HepG2 (cell line): ENCODE measurements at regions not wholly inside any gene's neighbourhood (a gene's known extent, or its start where the extent isn't known, plus 50 kb on each side); places are given as distances from the start of the nearest gene placed in this dataset.

Experiments used
- TF ChIP-seq, protein P1 (sequence below), 2 experiments: sonication (generic) in 1 of 2; formaldehyde crosslinking in 1 of 2; IDR thresholded peaks; 2 replicates each; pipeline versions ENCODE4 v1.5.1 to v1.6.1; 2011 to 2020; ENCODE audit warnings: borderline replicate concordance in 1 of 2, low read depth in 1 of 2, low read length in 1 of 2, mild to moderate bottlenecking in 1 of 2, missing genetic modification reagents in 1 of 2, moderate library complexity in 1 of 2
- TF ChIP-seq, protein P2 (sequence below): sonication (generic); formaldehyde crosslinking; IDR thresholded peaks from 2 replicates; pipeline ENCODE4 v1.4.0; 2020; ENCODE audit warnings: missing genetic modification reagents

DNA sequence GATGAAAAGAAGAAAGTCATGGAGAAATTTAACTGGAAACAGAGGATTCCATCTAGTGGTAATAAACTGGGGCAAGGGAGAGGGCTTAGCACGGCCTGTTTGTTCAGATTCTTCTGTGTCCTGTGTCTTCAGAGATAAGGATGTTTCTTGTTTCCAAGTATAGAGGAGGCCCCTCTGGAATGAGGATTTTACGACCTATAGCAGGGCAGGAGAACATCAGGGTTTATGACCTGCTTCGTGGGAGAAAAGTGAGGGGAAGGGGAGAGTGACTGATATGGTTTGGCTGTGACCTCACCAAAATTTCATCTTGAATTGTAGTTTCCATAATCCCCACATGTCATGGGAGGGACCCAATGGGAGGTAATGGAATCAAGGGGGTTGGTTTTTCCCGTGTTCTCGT lies 93.0 kb upstream of the LDB2 start:
- TF ChIP-seq, protein P1, sequence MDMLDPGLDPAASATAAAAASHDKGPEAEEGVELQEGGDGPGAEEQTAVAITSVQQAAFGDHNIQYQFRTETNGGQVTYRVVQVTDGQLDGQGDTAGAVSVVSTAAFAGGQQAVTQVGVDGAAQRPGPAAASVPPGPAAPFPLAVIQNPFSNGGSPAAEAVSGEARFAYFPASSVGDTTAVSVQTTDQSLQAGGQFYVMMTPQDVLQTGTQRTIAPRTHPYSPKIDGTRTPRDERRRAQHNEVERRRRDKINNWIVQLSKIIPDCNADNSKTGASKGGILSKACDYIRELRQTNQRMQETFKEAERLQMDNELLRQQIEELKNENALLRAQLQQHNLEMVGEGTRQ (IDR thresholded peaks at IDR 0.05; ENCODE audit: low read depth, low read length), result no peak
- TF ChIP-seq, protein P1 (CRISPR knock-in tag; IDR thresholded peaks at IDR 0.05; ENCODE audit: borderline replicate concordance), result no peak
- TF ChIP-seq, protein P2, sequence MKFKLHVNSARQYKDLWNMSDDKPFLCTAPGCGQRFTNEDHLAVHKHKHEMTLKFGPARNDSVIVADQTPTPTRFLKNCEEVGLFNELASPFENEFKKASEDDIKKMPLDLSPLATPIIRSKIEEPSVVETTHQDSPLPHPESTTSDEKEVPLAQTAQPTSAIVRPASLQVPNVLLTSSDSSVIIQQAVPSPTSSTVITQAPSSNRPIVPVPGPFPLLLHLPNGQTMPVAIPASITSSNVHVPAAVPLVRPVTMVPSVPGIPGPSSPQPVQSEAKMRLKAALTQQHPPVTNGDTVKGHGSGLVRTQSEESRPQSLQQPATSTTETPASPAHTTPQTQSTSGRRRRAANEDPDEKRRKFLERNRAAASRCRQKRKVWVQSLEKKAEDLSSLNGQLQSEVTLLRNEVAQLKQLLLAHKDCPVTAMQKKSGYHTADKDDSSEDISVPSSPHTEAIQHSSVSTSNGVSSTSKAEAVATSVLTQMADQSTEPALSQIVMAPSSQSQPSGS (CRISPR knock-in tag), result no peak
